HAP-1 (cell line): ENCODE measurements at regions not wholly inside any gene's neighbourhood (a gene's known extent, or its start where the extent isn't known, plus 50 kb on each side); places are given as distances from the start of the nearest gene placed in this dataset.
"Not testable (repeated sequence)": the region's sequence is repeated elsewhere in the genome, so short reads cannot be mapped to it uniquely, and the experiment has no call there.

ENCODE experiments used
- DNase-seq, 2 experiments: peaks; one replicate each; pipeline ENCODE4 v3.0.0-alpha.2; 2016 to 2020; ENCODE audit warnings: low spot score in 2 of 2
- H3K27me3 ChIP-seq: fragments of 250-450 bp; sonication (Bioruptor Pico); 2 replicates; pipeline ENCODE4 v1.5.1; 2020; ENCODE audit warnings: low read depth, mild to moderate bottlenecking, moderate library complexity
- H3K36me3 ChIP-seq: fragments of 250-450 bp; sonication (Bioruptor Pico); replicated peaks from 2 replicates; pipeline ENCODE4 v1.5.1; 2020; ENCODE audit warnings: mild to moderate bottlenecking
- H3K4me1 ChIP-seq: fragments of 250-450 bp; sonication (Bioruptor Pico); 2 replicates; pipeline ENCODE4 v1.5.1; 2020; ENCODE audit warnings: mild to moderate bottlenecking
- H3K4me3 ChIP-seq: fragments of 250-450 bp; sonication (Bioruptor Pico); 2 replicates; pipeline ENCODE4 v1.5.1; 2020; ENCODE audit warnings: mild to moderate bottlenecking, moderate library complexity
- H3K9me3 ChIP-seq: fragments of 250-450 bp; sonication (Bioruptor Pico); 2 replicates; pipeline ENCODE4 v1.5.1; 2020; ENCODE audit warnings: mild to moderate bottlenecking, moderate library complexity
- in situ Hi-C: fragments of 300-500 bp; cut with MboI; formaldehyde crosslinking; loops from 3 replicates; pipeline ENCODE4 v1.14.3; 2020; ENCODE audit warnings: low sequenced_read_pairs, inconsistent platforms, mixed read lengths

- no peaks in the 10 kb centered on the region for H3K27me3 ChIP-seq
- no peaks in the 10 kb centered on the region for H3K36me3 ChIP-seq
- H3K4me1 ChIP-seq, result no peaks in the 10 kb centered on the region
- H3K4me3 ChIP-seq, result no peak overlapping the region
- no peak for DNase-seq
- H3K9me3 ChIP-seq, result no peaks in the 10 kb centered on the region
- in situ Hi-C loops, result no loop called here
Observed at GRCh38 chr9:87390361-87390760, 107.3 kb upstream of the DAPK1 start.

GRCh38 chr9:87392086-87392485 lies 105.6 kb upstream of the DAPK1 start:
- no peaks in the 10 kb centered on the region for H3K36me3 ChIP-seq
- H3K4me1 ChIP-seq, result no peaks in the 10 kb centered on the region
- in situ Hi-C loops, result no loop called here
- H3K4me3 ChIP-seq, result no peak overlapping the region
- no peaks in the 10 kb centered on the region for H3K27me3 ChIP-seq
- H3K9me3 ChIP-seq, result no peaks in the 10 kb centered on the region
- no peak for DNase-seq

GRCh38 chr9:87393706-87394230 lies 103.9 kb upstream of the DAPK1 start:
- no peaks in the 10 kb centered on the region for H3K4me1 ChIP-seq

GRCh38 chr9:87395804-87396479 lies 101.7 kb upstream of the DAPK1 start:
- Histone ChIP-seq H3K27me3 (no peaks in the 10 kb centered on the region), H3K36me3 (no peaks in the 10 kb centered on the region), H3K4me1 (no peaks in the 10 kb centered on the region), H3K9me3 (no peaks in the 10 kb centered on the region), H3K4me3 (no peak overlapping the region)
- in situ Hi-C loops, result no loop called here
- no peak for DNase-seq

More at GRCh38 chr9:87393706-87394230, 103.9 kb upstream of the DAPK1 start:
- no peak for DNase-seq
- Histone ChIP-seq H3K36me3 (no peaks in the 10 kb centered on the region), H3K27me3 (no peaks in the 10 kb centered on the region), H3K4me3 (no peak overlapping the region), H3K9me3 (no peaks in the 10 kb centered on the region)
- in situ Hi-C loops, result no loop called here

- Histone ChIP-seq H3K4me3 (no peak overlapping the region), H3K4me1 (peaks cover 14% of the 10 kb centered on the region), H3K36me3 (no peaks in the 10 kb centered on the region), H3K27me3 (no peaks in the 10 kb centered on the region), H3K9me3 (no peaks in the 10 kb centered on the region)
- DNase-seq, result no peak
- in situ Hi-C loops, result no loop called here
Observed at GRCh38 chr9:87401681-87402080, 96.0 kb upstream of the DAPK1 start.

GRCh38 chr9:87402537-87402936 lies 95.1 kb upstream of the DAPK1 start:
- Histone ChIP-seq H3K9me3 (no peaks in the 10 kb centered on the region), H3K4me1 (peaks cover 16% of the 10 kb centered on the region), H3K27me3 (no peaks in the 10 kb centered on the region), H3K36me3 (no peaks in the 10 kb centered on the region), H3K4me3 (no peak overlapping the region)
- in situ Hi-C loops, result no loop called here
- no peak for DNase-seq

- Histone ChIP-seq H3K4me3 (no peak overlapping the region), H3K9me3 (no peaks in the 10 kb centered on the region), H3K36me3 (no peaks in the 10 kb centered on the region), H3K4me1 (peaks cover 16% of the 10 kb centered on the region), H3K27me3 (no peaks in the 10 kb centered on the region)
- in situ Hi-C loops, result no loop called here
- DNase-seq, result peak in 1 of 2 experiments; percentile 51
Observed at GRCh38 chr9:87405677-87406542, 91.8 kb upstream of the DAPK1 start.

- Histone ChIP-seq H3K4me3 (no peak overlapping the region), H3K36me3 (no peaks in the 10 kb centered on the region), H3K9me3 (no peaks in the 10 kb centered on the region), H3K27me3 (no peaks in the 10 kb centered on the region), H3K4me1 (peaks cover 16% of the 10 kb centered on the region)
- in situ Hi-C loops, result no loop called here
- no peak for DNase-seq
Observed at GRCh38 chr9:87406543-87407166, 91.0 kb upstream of the DAPK1 start.

- peaks cover 12% of the 10 kb centered on the region for H3K4me1 ChIP-seq
- H3K4me3 ChIP-seq, H3K27me3 ChIP-seq, H3K9me3 ChIP-seq, in situ Hi-C loops, H3K36me3 ChIP-seq, DNase-seq: not testable (repeated sequence)
Observed at GRCh38 chr9:87410047-87411005, 87.3 kb upstream of the DAPK1 start.

- in situ Hi-C loops, result no loop called here
- Histone ChIP-seq H3K4me3 (no peak overlapping the region), H3K27me3 (no peaks in the 10 kb centered on the region), H3K9me3 (no peaks in the 10 kb centered on the region), H3K36me3 (no peaks in the 10 kb centered on the region), H3K4me1 (no peaks in the 10 kb centered on the region)
- no peak for DNase-seq
Observed at GRCh38 chr9:87420884-87421283, 76.8 kb upstream of the DAPK1 start.

GRCh38 chr9:87421734-87422133 lies 75.9 kb upstream of the DAPK1 start:
- H3K36me3 ChIP-seq, result no peaks in the 10 kb centered on the region
- H3K4me1 ChIP-seq, result no peaks in the 10 kb centered on the region
- no peak overlapping the region for H3K4me3 ChIP-seq
- H3K27me3 ChIP-seq, result no peaks in the 10 kb centered on the region
- no peak for DNase-seq
- no peaks in the 10 kb centered on the region for H3K9me3 ChIP-seq
- in situ Hi-C loops, result no loop called here

GRCh38 chr9:87422999-87423398 lies 74.7 kb upstream of the DAPK1 start:
- no peaks in the 10 kb centered on the region for H3K4me1 ChIP-seq
- DNase-seq, result no peak
- no peaks in the 10 kb centered on the region for H3K9me3 ChIP-seq
- no peaks in the 10 kb centered on the region for H3K27me3 ChIP-seq
- H3K36me3 ChIP-seq, result no peaks in the 10 kb centered on the region
- no peak overlapping the region for H3K4me3 ChIP-seq
- in situ Hi-C loops, result no loop called here

- DNase-seq, in situ Hi-C loops, H3K36me3 ChIP-seq, H3K9me3 ChIP-seq, H3K27me3 ChIP-seq, H3K4me3 ChIP-seq, H3K4me1 ChIP-seq: not testable (repeated sequence)
Observed at GRCh38 chr9:87423885-87424284, 73.8 kb upstream of the DAPK1 start.
